Activated CD8-positive, alpha-beta memory T cell treated with anti-CD3 and anti-CD28 coated beads for 48 hours (primary cell): ENCODE measurements at regions not wholly inside any gene's neighbourhood (a gene's known extent, or its start where the extent isn't known, plus 50 kb on each side); places are given as distances from the start of the nearest gene placed in this dataset.
"Not testable (repeated sequence)": the region's sequence is repeated elsewhere in the genome, so short reads cannot be mapped to it uniquely, and the experiment has no call there.

Experiments used
- DNase-seq, 3 experiments: peaks; one replicate each; pipeline ENCODE4 v3.0.0-alpha.2; 2020; ENCODE audit warnings: low read depth in 2 of 3, low spot score in 2 of 3

DNA sequence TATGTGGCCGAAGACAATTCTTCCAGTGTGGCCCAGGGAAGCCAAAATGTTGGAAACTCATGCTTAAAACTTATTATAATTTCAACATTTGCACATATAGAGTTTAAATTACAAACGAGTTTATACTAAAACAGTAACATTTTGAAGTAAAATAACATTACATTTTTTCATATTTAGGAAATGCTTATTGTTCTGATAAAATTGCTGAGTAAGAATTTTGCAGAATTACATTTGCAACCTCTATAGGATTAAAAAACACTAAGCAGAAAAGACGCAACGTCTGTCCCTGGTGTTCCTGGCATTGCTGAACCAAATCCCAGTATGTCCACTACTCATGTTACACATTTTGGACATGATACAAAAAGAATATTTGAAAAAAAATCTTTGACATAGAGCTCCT lies 1241.2 kb downstream of the SUCLG1 start:
- DNase-seq, result no peak

DNA sequence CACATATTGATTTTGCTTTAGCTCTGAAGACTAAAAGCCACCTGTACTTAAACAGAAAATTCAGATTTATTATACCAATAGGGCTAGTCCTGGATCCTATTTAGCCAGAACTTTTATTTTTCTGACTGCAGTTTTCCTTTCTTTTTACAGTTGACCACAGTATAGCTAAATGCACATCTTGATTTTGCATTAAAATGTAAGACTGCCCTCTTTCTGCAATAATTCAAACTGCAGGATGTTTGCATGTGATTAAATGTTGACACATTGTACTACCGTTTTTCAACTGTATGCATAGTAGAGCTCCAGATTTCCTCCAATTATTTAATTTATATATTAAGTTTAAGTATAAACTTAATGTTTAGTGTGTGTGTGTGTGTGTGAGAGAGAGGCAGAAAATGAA lies 1262.9 kb downstream of the SUCLG1 start:
- no peak for DNase-seq

- DNase-seq, result no peak
Measured at GRCh38 chr2:83191316-83191715, 1267.8 kb downstream of the SUCLG1 start.

DNA sequence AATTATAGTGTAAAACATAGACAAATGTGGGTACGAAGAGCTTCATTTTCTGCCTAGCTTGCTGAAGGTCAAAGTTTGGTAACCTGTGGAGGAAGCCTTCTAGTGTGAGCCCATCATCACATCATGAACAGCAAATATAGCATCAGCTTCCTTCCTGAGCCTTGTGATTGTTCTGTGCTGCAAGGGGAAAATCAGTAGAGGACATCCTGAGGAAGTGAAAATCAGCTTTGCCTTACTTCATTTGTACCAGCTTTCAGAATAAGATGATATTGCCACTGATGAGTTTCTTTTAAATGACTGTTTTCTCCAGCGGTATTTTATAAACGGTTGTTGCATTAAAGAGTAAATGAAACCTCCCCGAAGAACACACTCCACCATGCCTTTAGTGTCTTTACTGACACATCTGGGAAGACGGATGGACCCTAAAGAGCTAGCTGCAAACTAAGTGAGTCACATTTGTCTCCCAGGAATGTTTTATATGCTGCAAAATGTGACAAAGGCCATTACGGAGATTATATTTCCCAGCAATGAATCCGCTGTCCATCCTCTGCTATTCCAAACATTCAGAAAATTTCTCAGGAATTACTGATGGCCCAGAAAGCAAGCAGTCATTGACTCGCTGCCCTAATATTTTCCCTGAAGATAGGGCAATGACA lies 1272.8 kb downstream of the SUCLG1 start:
- DNase-seq, result no peak

- not testable (repeated sequence) for DNase-seq
Measured at GRCh38 chr2:83180862-83181530, 1278.1 kb downstream of the SUCLG1 start.

DNA sequence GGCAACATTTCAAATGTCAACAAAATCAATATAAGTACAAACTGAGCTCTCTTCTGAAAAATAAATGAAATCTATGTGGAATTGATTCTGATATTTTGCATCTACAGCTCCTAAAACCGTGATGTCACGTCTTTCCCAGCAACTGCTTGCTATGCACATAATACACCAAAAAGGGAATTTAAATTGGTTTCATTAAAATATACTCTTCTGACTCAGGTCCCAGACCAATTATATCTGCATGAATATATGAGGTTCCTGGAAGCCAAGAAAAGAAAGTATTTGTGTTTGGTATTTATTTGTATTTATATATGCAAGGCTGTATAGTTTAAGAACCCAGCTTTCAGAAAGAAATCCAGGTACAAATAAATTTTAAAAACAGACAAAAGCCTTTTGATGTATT lies 1282.5 kb downstream of the SUCLG1 start:
- DNase-seq, result no peak

DNA sequence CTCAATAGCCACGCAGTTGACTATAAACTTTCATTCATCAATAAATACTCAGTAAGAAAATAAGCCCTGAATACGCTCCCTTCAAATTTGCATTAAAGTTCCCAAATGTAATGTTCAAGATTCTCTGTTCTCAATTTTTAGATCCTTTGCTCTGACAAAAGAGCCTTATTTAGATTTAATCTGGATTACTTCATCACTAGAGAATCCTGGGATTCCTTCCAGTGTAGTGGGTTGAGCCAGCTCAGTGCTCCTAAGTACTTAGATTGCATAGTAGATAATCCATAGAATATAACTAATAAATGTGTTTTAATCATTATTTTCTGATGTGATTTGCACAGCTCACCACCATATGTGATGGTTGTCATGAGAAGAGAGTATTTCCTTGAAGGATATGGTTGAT lies 1286.2 kb downstream of the SUCLG1 start:
- DNase-seq, result no peak

DNA sequence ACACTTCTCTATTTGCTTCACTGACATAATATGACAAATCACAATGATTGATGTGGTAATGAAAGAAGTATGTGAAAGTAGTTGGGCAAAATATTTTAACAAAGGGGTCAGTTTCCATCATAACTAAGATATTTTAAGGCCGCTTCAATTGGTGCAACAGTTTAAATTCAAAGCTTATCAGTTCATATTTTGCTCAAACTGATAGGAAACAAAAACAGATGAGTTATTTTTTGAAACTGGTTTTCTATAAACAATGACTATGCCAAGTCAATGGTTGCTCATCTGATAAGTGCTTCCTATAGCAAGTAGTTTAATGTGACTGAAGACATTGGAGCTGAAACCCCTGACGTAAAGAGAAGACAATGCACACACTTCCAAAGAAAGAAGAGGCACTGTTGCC lies 1290.7 kb downstream of the SUCLG1 start:
- no peak for DNase-seq

DNA sequence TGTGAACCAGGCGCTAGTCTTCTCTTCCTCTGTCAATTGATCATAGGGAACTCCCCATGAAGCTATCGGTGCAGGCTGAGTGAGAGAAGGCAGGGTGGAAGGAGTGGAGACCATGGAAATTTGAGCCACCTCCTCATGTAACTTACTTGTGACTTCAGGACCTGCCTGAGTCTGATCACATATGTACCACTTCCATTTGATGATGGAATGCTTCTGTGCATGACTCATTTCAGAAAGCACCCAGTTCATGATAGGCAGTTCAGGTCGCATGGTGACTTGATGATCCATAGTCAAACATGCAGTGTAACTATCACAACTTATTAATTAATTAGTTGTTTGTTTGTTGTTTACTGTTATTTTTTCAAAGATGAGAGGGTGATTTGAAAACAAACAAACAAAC lies 1296.7 kb downstream of the SUCLG1 start:
- DNase-seq, result no peak

GRCh38 chr2:83160571-83160970 lies 1298.5 kb downstream of the SUCLG1 start:
- no peak for DNase-seq

DNA sequence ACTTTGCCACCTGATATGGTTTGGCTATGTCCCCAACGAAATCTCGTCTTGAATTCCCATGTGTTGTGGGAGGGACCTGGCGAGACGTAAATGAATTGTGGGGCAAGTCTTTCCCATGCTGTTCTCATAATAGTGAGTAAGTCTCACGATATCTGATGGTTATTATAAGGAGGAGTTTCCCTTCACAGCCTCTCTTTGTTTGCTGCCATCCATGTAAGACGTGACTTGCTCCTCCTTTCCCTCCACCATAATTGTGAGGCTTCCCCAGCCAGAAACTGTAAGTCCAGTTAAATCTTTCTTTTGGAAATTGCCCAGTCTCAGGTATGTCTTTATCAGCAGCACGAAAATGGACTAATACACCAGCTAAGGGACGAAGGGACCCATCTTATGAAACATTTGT lies 1303.3 kb downstream of the SUCLG1 start:
- DNase-seq, result no peak

- DNase-seq, result no peak
Measured at GRCh38 chr2:83143946-83144345, 1315.1 kb downstream of the SUCLG1 start.

DNA sequence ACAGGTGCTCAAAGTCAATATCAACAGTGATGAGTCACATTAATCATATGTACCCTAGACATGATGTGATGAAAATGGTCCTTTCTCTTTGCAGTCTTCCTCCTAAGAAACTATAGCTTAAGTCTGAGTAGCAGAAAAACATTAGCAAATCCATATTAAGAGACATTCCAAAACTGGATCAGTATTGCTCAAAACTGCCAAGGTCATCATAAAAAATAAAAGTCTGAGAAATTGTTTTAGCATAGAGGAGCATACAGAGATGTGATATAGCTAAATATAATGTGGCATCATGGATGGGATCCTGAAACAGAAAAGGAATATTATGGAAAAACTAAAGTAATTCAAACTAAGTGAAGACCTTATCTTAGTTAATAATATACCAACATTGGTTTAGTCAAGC lies 1316.1 kb downstream of the SUCLG1 start:
- DNase-seq, result no peak

DNA sequence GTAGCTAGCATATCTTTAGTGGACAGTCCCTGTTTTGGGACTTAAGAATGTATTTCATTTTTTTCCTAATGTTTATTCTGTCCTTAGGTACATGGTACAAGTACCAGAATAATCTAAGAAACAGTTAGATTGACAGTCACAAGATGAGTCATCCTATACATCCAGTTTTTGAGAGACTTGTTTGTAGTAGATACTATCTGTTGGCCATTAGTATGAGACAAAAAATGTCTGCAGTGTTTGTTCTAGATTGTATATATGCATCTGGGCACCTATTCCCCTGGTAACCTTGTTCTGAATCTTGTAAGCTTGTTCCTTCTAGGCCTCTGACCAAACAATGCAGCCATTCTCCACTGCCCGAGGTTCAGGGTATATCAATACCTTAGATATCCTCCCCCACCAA lies 1343.5 kb downstream of the SUCLG1 start:
- DNase-seq, result no peak

GRCh38 chr2:83115155-83115554 lies 1343.9 kb downstream of the SUCLG1 start:
- no peak for DNase-seq

DNA sequence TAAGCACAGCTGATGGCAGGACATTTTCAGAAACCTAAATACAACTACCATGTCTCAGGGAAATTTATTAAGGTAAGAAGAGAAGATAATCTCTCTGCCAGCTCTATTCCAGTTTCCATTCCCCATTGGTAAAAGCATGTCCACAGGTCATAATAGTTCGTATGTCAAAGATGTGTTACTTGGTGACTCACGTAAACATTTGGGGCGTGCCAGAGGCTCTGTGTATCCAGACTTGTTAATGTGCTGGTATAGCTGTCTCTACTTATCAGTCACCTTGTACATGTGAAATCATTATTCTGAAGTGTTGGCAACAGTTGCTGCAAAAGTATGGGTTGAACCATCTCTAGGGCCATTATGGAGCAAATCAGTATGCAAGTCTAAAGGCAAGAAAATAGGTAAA lies 1345.1 kb downstream of the SUCLG1 start:
- DNase-seq, result no peak

GRCh38 chr2:83112858-83113257 lies 1346.2 kb downstream of the SUCLG1 start:
- DNase-seq, result no peak

GRCh38 chr2:83109284-83109683 lies 1349.8 kb downstream of the SUCLG1 start:
- no peak for DNase-seq

- no peak for DNase-seq
Measured at GRCh38 chr2:83106853-83107252, 1352.2 kb downstream of the SUCLG1 start.

- no peak for DNase-seq
Measured at GRCh38 chr2:83104202-83104601, 1354.9 kb downstream of the SUCLG1 start.

GRCh38 chr2:83103613-83104012 lies 1355.5 kb downstream of the SUCLG1 start:
- DNase-seq, result no peak

DNA sequence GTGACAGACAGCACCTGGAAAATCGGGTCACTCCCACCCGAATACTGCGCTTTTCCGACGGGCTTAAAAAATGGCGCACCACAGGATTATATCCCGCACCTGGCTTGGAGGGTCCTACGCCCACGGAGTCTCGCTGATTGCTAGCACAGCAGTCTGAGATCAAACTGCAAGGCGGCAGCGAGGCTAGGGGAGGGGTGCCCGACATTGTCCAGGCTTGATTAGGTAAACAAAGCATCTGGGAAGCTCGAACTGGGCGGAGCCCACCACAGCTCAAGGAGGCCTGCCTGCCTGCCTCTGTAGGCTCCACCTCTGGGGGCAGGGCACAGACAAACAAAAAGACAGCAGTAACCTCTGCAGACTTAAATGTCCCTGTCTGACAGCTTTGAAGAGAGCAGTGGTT lies 1370.0 kb downstream of the SUCLG1 start:
- DNase-seq, result not testable (repeated sequence)

- DNase-seq, result no peak
Measured at GRCh38 chr2:83085869-83086268, 1373.2 kb downstream of the SUCLG1 start.
